GM10266 (cell line): ENCODE measurements at regions not wholly inside any gene's neighbourhood (a gene's known extent, or its start where the extent isn't known, plus 50 kb on each side); places are given as distances from the start of the nearest gene placed in this dataset.

Experiments used
- DNase-seq: peaks from one replicate; pipeline ENCODE4 v3.0.0; 2012; ENCODE audit errors: extremely low spot score
- TF ChIP-seq, protein P1 (sequence below): IDR thresholded peaks from 2 replicates; pipeline ENCODE4 v1.5.1; 2012; ENCODE audit warnings: mild to moderate bottlenecking, low read depth; ENCODE audit not compliant: control insufficient read depth, insufficient read depth; ENCODE audit errors: missing control alignments

GRCh38 chrX:150162141-150162540 lies 201.0 kb upstream of the MAMLD1 start:
- TF ChIP-seq, protein P1, sequence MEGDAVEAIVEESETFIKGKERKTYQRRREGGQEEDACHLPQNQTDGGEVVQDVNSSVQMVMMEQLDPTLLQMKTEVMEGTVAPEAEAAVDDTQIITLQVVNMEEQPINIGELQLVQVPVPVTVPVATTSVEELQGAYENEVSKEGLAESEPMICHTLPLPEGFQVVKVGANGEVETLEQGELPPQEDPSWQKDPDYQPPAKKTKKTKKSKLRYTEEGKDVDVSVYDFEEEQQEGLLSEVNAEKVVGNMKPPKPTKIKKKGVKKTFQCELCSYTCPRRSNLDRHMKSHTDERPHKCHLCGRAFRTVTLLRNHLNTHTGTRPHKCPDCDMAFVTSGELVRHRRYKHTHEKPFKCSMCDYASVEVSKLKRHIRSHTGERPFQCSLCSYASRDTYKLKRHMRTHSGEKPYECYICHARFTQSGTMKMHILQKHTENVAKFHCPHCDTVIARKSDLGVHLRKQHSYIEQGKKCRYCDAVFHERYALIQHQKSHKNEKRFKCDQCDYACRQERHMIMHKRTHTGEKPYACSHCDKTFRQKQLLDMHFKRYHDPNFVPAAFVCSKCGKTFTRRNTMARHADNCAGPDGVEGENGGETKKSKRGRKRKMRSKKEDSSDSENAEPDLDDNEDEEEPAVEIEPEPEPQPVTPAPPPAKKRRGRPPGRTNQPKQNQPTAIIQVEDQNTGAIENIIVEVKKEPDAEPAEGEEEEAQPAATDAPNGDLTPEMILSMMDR: no peak
- DNase-seq: no peak

- TF ChIP-seq, protein P1: no peak
- DNase-seq: no peak
These were observed 199.7 kb upstream of the MAMLD1 start for GRCh38 chrX:150163221-150163930.

DNA sequence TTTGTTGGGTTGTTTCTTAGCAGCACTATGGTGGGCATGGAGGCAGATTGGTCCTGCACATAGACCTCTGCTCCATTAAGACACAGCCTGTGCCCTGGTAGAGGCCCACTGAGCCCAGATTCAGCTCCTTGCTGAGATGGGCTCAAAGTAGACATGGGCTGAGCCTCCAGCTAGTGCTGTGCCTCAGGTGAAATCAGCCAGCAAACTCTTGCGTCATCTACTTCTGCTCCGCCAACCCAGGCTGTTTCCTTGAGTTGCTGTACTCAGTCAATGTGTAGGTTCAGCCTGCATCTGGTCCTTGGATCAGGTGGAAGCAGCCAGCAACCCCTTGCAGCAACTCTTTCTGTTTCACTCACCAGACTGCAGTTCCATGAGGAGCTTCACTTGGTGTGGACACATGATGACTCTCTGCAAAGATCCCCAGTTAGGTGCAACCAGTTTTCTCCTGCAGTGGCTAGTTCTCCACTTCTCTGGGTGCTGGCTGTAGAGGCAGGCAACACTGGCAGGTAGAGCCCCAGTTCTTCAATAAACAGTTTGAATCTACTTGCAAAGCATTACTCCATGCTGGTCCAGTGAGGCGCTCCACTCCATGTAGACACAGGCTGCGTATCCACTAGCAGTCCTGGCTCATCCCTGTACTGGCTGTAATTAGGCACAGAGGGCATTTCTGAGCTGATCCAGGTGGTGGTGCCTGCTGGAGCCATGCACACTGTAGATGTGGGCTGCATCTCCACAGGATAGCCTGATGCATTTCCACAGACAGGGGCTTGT lies 199.0 kb upstream of the MAMLD1 start:
- TF ChIP-seq, protein P1: no peak
- DNase-seq: no peak

DNA sequence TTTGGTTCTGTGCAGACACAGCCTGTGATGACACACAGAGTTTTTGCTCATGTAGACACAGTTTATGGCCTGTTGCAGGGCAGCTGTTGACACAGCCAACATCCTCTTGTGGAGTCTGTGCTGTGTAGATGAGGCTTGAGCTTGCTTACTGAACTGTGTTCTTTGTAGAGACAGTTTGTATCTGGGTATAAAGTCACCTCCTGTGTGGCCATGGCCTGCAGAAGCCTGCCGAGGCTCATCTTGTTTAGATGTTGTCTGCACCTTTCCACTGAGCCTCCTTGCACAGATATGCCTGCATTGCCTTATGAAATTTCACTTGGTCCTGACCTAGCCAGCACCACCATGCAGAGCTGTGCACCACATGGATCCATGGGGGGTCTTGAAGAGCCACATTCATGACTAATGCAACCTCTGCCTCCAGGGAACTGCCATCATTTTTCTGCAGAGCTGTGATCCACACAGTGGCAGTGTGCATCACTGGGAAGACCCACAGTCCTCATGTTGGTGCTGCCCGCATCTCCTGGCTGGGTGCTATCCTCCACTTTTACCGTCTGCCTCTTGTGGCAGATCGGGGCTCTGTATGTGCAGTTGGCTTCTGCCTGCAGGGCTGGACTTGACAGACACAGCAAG lies 198.0 kb upstream of the MAMLD1 start:
- TF ChIP-seq, protein P1: no peak

DNA sequence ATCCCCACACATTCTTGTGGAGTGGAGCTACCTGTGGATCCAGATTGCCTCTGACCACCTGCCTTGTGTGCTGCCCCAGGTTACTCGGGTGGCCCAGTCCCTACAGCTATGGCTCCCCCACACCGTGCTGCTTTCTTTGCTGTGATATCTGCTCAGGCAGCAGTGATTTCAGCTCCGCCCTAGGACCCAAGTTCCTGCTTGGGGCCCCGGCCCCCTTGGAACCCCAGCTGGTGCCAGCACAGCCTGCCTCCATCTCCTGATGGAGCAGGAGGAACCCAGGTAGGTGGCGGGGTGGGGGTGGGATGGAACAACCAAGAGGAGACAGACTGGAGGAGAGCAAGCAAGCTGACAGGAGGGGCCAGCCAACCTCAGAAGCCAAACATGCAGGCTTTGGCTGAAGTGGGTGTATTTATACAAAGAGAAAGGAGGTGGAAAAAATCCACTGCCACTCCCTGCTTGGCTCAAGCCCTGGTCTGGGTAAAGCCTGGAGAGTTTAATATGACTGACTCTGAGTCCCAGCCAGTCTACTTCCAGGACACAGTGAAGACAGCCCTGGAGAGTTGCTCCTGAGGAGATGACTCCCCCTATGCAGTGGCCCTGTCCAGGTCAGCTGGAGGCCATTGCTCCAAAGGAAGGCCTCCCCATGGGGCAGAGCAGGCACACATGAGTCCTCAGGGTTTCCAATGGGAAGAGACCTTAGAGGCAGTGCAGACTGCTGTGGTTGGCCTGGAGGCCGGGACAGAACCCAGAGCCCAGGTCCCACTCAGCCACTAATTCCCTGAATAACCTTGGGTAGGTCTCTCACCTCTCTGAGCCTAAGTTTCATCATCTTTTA lies 197.1 kb upstream of the MAMLD1 start:
- TF ChIP-seq, protein P1: no peak
- no peak for DNase-seq

More for the DNA sequence above, 198.0 kb upstream of the MAMLD1 start:
- no peak for DNase-seq

DNA sequence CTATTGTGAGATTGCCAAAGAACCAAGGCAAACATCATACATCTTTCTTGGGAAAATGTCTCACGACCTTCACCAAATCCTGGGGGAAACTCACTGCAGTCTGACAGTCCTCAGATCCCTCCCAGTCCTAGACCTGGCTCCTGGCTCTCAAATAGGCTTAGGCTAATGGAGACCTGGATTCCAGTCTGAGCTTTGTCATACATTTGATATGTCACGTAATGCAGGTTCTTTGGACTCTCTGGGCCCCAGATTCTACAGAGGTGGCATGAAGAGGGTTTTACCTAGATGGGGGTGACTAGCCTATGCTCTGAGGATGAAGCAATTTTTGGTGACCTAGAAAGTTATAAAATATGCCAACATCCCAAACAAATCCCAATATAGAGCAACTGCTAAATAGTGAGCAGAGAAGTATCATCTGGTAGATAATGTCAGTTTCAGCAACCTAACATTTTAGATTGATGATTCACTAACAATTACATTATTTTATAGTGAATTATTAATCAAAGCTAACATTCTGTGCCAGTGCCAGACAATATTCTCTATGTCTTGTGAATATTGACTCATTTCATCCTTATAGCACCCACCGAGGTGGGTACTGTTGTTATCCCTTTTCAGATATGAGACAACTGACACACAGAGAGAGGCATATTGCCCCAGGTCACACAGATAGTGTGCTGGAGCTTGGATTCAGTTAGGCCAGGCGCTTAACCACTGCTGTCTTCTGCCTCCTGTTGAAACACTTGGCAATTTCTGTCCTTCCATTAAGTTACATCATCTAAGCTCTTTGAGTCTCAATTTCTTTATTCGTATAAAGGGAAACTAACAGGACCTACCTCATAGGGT lies 195.4 kb upstream of the MAMLD1 start:
- no peak for DNase-seq
- TF ChIP-seq, protein P1: no peak
